Upper lobe of left lung (tissue), 4 donors: ENCODE measurements at regions not wholly inside any gene's neighbourhood (a gene's known extent, or its start where the extent isn't known, plus 50 kb on each side); places are given as distances from the start of the nearest gene placed in this dataset.

Experiments used
- CTCF ChIP-seq, 6 experiments: fragments of 450-650 bp in 4 of 6; fragments of 200-600 bp in 2 of 6; sonication (generic) in 2 of 6; IDR thresholded peaks; one replicate each; pipeline ENCODE4 v1.5.1; 2016 to 2019; ENCODE audit warnings: antibody characterized with exemption in 6 of 6
- EP300 ChIP-seq, 4 donors: sonication (generic); formaldehyde crosslinking; IDR thresholded peaks; one replicate each; pipeline ENCODE4 v1.5.1; 2017; ENCODE audit warnings: antibody characterized with exemption in 4 of 4, control low read depth in 2 of 4
- POLR2A ChIP-seq, 4 donors: fragments of 450-650 bp; IDR thresholded peaks; one replicate each; pipeline ENCODE4 v1.5.1; 2016 to 2017; ENCODE audit warnings: antibody characterized with exemption in 4 of 4, mild to moderate bottlenecking in 2 of 4
- POLR2AphosphoS5 ChIP-seq, 2 donors: sonication (generic); formaldehyde crosslinking; IDR thresholded peaks; one replicate each; pipeline ENCODE4 v1.5.1; 2017; ENCODE audit warnings: antibody characterized with exemption in 2 of 2

- no peak for TF ChIP-seq CTCF (IDR thresholded peaks at IDR 0.05)
- no peak for TF ChIP-seq POLR2AphosphoS5 (IDR thresholded peaks at IDR 0.05)
- TF ChIP-seq POLR2A (IDR thresholded peaks at IDR 0.05): no peak
- no peak for TF ChIP-seq EP300 (IDR thresholded peaks at IDR 0.05)
These were observed 347.3 kb downstream of the THBS2 start for GRCh38 chr6:168906391-168906790.
